Fibroblast of villous mesenchyme (primary cell): ENCODE measurements at regions not wholly inside any gene's neighbourhood (a gene's known extent, or its start where the extent isn't known, plus 50 kb on each side); places are given as distances from the start of the nearest gene placed in this dataset.

Source experiments
- DNase-seq: peaks from one replicate; pipeline ENCODE4 v3.0.0-alpha.2; 2010; ENCODE audit warnings: low read depth
- H3K4me3 ChIP-seq: 2 replicates; pipeline ENCODE4 v1.5.1; 2011; ENCODE audit warnings: low read depth, mild to moderate bottlenecking, low read length
- CTCF ChIP-seq: IDR thresholded peaks from 2 replicates; pipeline ENCODE4 v1.5.1; 2012; ENCODE audit warnings: low read depth, mild to moderate bottlenecking, low read length; ENCODE audit not compliant: insufficient read depth

GRCh38 chr2:80856227-80856626 lies 551.7 kb upstream of the LRRTM1 start:
- no peak overlapping the region for H3K4me3 ChIP-seq
- no peak for TF ChIP-seq CTCF
- no peak for DNase-seq

DNA sequence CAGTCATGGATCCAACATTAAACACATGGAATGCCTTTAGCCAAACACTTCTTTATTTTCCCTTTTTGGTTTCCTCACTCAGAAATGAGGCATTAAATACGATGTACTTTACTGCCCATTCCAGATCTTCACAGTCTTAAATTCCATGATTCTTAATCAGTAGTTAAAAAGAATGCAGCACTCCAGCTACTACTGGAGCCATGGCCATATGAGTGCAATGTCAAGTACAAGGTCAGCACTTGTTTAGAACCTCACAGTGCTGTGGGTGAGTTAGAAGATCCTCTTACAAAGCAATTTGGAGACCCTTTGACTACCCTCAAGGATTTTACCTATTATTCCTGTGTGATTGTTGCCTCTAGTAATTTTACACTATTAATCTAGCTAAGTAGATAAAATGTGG lies 550.3 kb upstream of the LRRTM1 start:
- TF ChIP-seq CTCF = no peak
- no peak overlapping the region for H3K4me3 ChIP-seq
- no peak for DNase-seq

- no peak for DNase-seq
- H3K4me3 ChIP-seq = no peak overlapping the region
- TF ChIP-seq CTCF = no peak
Observed at GRCh38 chr2:80852808-80853139, 548.2 kb upstream of the LRRTM1 start.

GRCh38 chr2:80852079-80852807 lies 547.7 kb upstream of the LRRTM1 start:
- TF ChIP-seq CTCF = no peak
- no peak overlapping the region for H3K4me3 ChIP-seq
- DNase-seq = no peak

GRCh38 chr2:80830891-80831290 lies 526.3 kb upstream of the LRRTM1 start:
- no peak for DNase-seq
- no peak overlapping the region for H3K4me3 ChIP-seq
- no peak for TF ChIP-seq CTCF

DNA sequence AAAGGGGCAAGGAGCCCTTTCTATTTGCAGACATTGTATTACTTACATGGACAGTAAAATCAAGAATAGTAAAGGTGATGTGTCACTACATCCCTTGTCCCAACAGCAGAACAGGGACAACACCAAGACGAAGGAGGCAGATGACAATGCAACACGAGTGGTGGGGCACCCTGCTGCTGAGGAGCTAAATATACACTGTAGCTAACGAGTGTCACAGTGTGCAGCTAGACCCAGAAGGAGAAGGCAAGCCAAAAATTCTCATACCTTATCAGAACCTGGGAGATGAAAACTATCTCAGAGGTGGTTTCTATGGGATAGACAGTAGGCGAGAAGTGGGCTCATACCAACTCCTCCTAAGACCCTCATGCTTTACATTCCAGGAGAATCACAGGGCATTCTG lies 518.4 kb upstream of the LRRTM1 start:
- no peak overlapping the region for H3K4me3 ChIP-seq
- TF ChIP-seq CTCF = no peak
- no peak for DNase-seq

GRCh38 chr2:80815259-80815658 lies 510.7 kb upstream of the LRRTM1 start:
- H3K4me3 ChIP-seq = no peak overlapping the region
- no peak for TF ChIP-seq CTCF
- DNase-seq = no peak
